Astrocyte of the cerebellum (primary cell): ENCODE measurements at regions not wholly inside any gene's neighbourhood (a gene's known extent, or its start where the extent isn't known, plus 50 kb on each side); places are given as distances from the start of the nearest gene placed in this dataset.

ENCODE experiments used
- DNase-seq: peaks from one replicate; pipeline ENCODE4 v3.0.0-alpha.2; 2011; ENCODE audit warnings: low read depth
- H3K4me3 ChIP-seq: 2 replicates; pipeline ENCODE4 v1.5.1; 2011; ENCODE audit warnings: mild to moderate bottlenecking, low read depth, low read length, moderate library complexity
- CTCF ChIP-seq: IDR thresholded peaks from 2 replicates; pipeline ENCODE4 v1.5.1; 2012; ENCODE audit warnings: low read length, low read depth, moderate library complexity, mild to moderate bottlenecking; ENCODE audit errors: missing control alignments
- in situ Hi-C: cut with HindIII; loops from 2 replicates; pipeline ENCODE4 v1.10.0; 2017; ENCODE audit warnings: low sequenced_read_pairs

- TF ChIP-seq CTCF, result no peak
- no peak overlapping the region for H3K4me3 ChIP-seq
- in situ Hi-C loops, result no loop called here
- DNase-seq, result no peak
Observed at GRCh38 chr2:35803126-35803525, 552.5 kb upstream of the CRIM1 start.

- no peak overlapping the region for H3K4me3 ChIP-seq
- in situ Hi-C loops, result no loop called here
- TF ChIP-seq CTCF, result no peak
- no peak for DNase-seq
Observed at GRCh38 chr2:35794796-35795450, 560.7 kb upstream of the CRIM1 start.

- in situ Hi-C loops, result no loop called here
- DNase-seq, result no peak
- H3K4me3 ChIP-seq, result no peak overlapping the region
- TF ChIP-seq CTCF, result no peak
Observed at GRCh38 chr2:35790292-35790691, 565.3 kb upstream of the CRIM1 start.

GRCh38 chr2:35788543-35788942 lies 567.0 kb upstream of the CRIM1 start:
- DNase-seq, result no peak
- no peak for TF ChIP-seq CTCF
- in situ Hi-C loops, result no loop called here
- H3K4me3 ChIP-seq, result no peak overlapping the region

GRCh38 chr2:35787302-35788031 lies 568.1 kb upstream of the CRIM1 start:
- no peak for TF ChIP-seq CTCF
- in situ Hi-C loops, result no loop called here
- no peak overlapping the region for H3K4me3 ChIP-seq
- no peak for DNase-seq

GRCh38 chr2:35785564-35785963 lies 570.0 kb upstream of the CRIM1 start:
- no peak for DNase-seq
- in situ Hi-C loops, result no loop called here
- TF ChIP-seq CTCF, result no peak
- no peak overlapping the region for H3K4me3 ChIP-seq
